Neural progenitor cell (in vitro differentiated cells): ENCODE measurements at regions not wholly inside any gene's neighbourhood (a gene's known extent, or its start where the extent isn't known, plus 50 kb on each side); places are given as distances from the start of the nearest gene placed in this dataset.

Source experiments
- DNase-seq: peaks from one replicate; pipeline ENCODE4 v3.0.0-alpha.2; 2016; ENCODE audit warnings: low spot score
- H2AFZ ChIP-seq: fragments of 200-600 bp; sonication (generic); replicated peaks from 2 replicates; pipeline ENCODE4 v1.6.1; 2016; ENCODE audit warnings: antibody characterized with exemption
- H3F3A ChIP-seq: fragments of 200-600 bp; sonication (generic); 2 replicates; pipeline ENCODE4 v1.6.1; 2016; ENCODE audit warnings: antibody characterized with exemption, low read depth
- H3K27ac ChIP-seq: fragments of 200-600 bp; sonication (generic); 2 replicates; pipeline ENCODE4 v1.5.1; 2016; ENCODE audit warnings: mild to moderate bottlenecking
- H3K27me3 ChIP-seq: fragments of 200-600 bp; sonication (generic); 2 replicates; pipeline ENCODE4 v1.6.1; 2016; ENCODE audit warnings: mild to moderate bottlenecking, moderate library complexity
- H3K36me3 ChIP-seq: fragments of 200-600 bp; sonication (generic); 2 replicates; pipeline ENCODE4 v1.5.1; 2016
- H3K4me1 ChIP-seq: fragments of 200-600 bp; sonication (generic); 2 replicates; pipeline ENCODE4 v1.6.1; 2016; ENCODE audit warnings: mixed run types
- H3K4me2 ChIP-seq: fragments of 200-600 bp; sonication (generic); 2 replicates; pipeline ENCODE4 v1.6.1; 2016
- H3K4me3 ChIP-seq: fragments of 200-600 bp; sonication (generic); 2 replicates; pipeline ENCODE4 v1.5.1; 2016
- H3K79me2 ChIP-seq: fragments of 200-600 bp; sonication (generic); 2 replicates; pipeline ENCODE4 v1.6.1; 2016; ENCODE audit warnings: low read depth
- H3K9ac ChIP-seq: fragments of 200-600 bp; sonication (generic); 2 replicates; pipeline ENCODE4 v1.6.1; 2016
- H3K9me3 ChIP-seq: fragments of 200-600 bp; sonication (generic); 2 replicates; pipeline ENCODE4 v1.5.1; 2016; ENCODE audit warnings: low read depth
- H4K20me1 ChIP-seq: fragments of 200-600 bp; sonication (generic); 2 replicates; pipeline ENCODE4 v1.6.1; 2016; ENCODE audit warnings: low read depth
- H3K27ac Mint-ChIP-seq: 3 replicates; pipeline ENCODE4 v1.8.0; 2021; ENCODE audit warnings: mixed read lengths
- H3K27me3 Mint-ChIP-seq: 2 replicates; pipeline ENCODE4 v1.8.0; 2022; ENCODE audit warnings: low read depth, mild to moderate bottlenecking, inconsistent platforms, moderate library complexity, mixed read lengths; ENCODE audit not compliant: insufficient read depth
- H3K36me3 Mint-ChIP-seq: 3 replicates; pipeline ENCODE4 v1.8.0; 2021; ENCODE audit warnings: mixed read lengths
- H3K4me1 Mint-ChIP-seq: 3 replicates; pipeline ENCODE4 v1.8.0; 2021; ENCODE audit warnings: mixed read lengths
- H3K4me3 Mint-ChIP-seq: 3 replicates; pipeline ENCODE4 v1.8.0; 2021; ENCODE audit warnings: mild to moderate bottlenecking, moderate library complexity, mixed read lengths
- H3K9me3 Mint-ChIP-seq: 3 replicates; pipeline ENCODE4 v1.8.0; 2020; ENCODE audit warnings: mixed read lengths
- CTCF ChIP-seq: fragments of 200-600 bp; sonication (generic); IDR thresholded peaks from 2 replicates; pipeline ENCODE4 v1.5.1; 2017; ENCODE audit warnings: antibody characterized with exemption, mild to moderate bottlenecking
- EZH2 ChIP-seq: fragments of 200-600 bp; sonication (generic); IDR thresholded peaks from 2 replicates; pipeline ENCODE4 v1.6.1; 2017; ENCODE audit warnings: antibody characterized with exemption, mild to moderate bottlenecking, moderate library complexity
- EZH2phosphoT487 ChIP-seq: fragments of 200-600 bp; sonication (generic); IDR thresholded peaks from 2 replicates; pipeline ENCODE4 v1.6.1; 2017; ENCODE audit warnings: antibody characterized with exemption

DNA sequence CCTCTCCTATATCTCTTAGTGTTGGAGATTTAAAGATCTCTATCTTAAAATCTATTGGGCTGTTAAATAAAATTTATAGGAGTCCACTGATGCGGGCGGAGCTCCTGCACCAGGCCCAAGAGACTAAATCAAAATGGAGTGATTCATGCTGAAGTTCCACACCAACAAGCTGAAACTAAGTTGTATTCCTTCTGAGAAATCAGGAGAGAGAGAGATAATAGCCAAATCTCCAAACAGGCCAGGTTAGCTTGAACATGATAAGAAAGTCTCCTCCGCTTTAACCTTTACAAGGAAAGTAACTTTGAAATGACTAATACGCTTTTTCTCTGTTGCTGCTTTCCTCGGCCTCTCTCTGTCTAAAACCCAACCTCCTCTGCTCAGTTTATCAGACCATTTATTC, 241.9 kb upstream of the NBEA start:
- H3K36me3 ChIP-seq = no peaks in the 10 kb centered on the region
- no peaks in the 10 kb centered on the region for H3K9me3 ChIP-seq
- H3K79me2 ChIP-seq = no peaks in the 10 kb centered on the region
- no peak overlapping the region for H3K4me2 ChIP-seq
- DNase-seq = no peak
- no peaks in the 10 kb centered on the region for H3K27me3 ChIP-seq
- H3K36me3 Mint-ChIP-seq = no peaks in the 10 kb centered on the region
- TF ChIP-seq EZH2phosphoT487 (no peak), CTCF (no peak), EZH2 (no peak)
- H2AFZ ChIP-seq = no peak overlapping the region
- no peaks in the 10 kb centered on the region for H3F3A ChIP-seq
- H3K27ac Mint-ChIP-seq = no peak overlapping the region
- no peaks in the 10 kb centered on the region for H3K9me3 Mint-ChIP-seq
- H3K4me3 Mint-ChIP-seq = no peak overlapping the region
- H3K4me1 ChIP-seq = peaks cover 12% of the 10 kb centered on the region
- H3K9ac ChIP-seq = no peak overlapping the region
- peaks cover 3% of the 10 kb centered on the region for H3K27me3 Mint-ChIP-seq
- H3K4me3 ChIP-seq = no peak overlapping the region
- peaks cover 4% of the 10 kb centered on the region for H3K4me1 Mint-ChIP-seq
- no peaks in the 10 kb centered on the region for H4K20me1 ChIP-seq
- no peak overlapping the region for H3K27ac ChIP-seq

GRCh38 chr13:34701919-34702318, 240.2 kb upstream of the NBEA start:
- Histone ChIP-seq H2AFZ (no peak overlapping the region), H3K36me3 (no peaks in the 10 kb centered on the region), H3K79me2 (no peaks in the 10 kb centered on the region), H3K27ac (no peak overlapping the region), H3K4me2 (no peak overlapping the region), H3K27me3 (no peaks in the 10 kb centered on the region), H4K20me1 (no peaks in the 10 kb centered on the region), H3K4me1 (peaks cover 12% of the 10 kb centered on the region), H3K9me3 (no peaks in the 10 kb centered on the region), H3K9ac (no peak overlapping the region), H3F3A (no peaks in the 10 kb centered on the region), H3K4me3 (no peak overlapping the region)
- peaks cover 4% of the 10 kb centered on the region for H3K4me1 Mint-ChIP-seq
- H3K27ac Mint-ChIP-seq = no peak overlapping the region
- TF ChIP-seq CTCF (no peak), EZH2phosphoT487 (no peak), EZH2 (no peak)
- no peak for DNase-seq
- no peaks in the 10 kb centered on the region for H3K9me3 Mint-ChIP-seq
- peaks cover 3% of the 10 kb centered on the region for H3K27me3 Mint-ChIP-seq
- H3K4me3 Mint-ChIP-seq = no peak overlapping the region
- H3K36me3 Mint-ChIP-seq = no peaks in the 10 kb centered on the region

DNA sequence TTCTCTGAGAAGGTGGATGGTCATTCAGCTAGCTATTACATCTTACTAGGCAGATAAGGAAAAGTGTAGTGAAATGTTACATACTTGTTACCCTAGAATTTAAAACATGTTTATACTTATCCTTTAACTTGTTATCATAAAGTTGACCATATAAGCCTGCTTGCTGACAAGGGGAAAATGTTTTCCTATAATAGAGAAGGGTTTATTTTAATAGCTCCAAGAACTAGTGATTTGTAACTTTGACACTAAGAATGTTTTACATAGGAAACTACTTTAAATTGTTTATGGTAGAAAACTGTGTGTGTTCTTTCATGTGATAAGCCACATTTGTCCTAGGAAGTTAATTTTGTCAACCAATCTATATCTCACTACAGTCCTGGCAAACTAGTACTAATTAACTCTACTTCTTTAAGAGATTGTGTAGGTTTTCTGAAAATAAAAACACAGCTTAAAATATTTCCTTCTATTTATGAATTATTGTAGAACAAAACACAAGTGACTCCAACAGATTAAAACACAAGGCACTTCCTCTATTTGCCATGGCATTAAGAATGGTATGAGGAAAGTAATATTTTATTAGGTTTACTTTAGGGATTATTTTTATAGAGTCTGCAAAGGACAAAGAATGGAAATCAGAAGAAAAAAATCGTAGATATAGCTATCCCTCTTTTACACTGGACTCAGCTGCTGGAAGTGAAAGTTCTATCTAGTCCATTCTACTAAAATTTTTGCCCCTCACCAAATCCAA, 233.3 kb upstream of the NBEA start:
- H3K4me2 ChIP-seq = no peak overlapping the region
- H3K79me2 ChIP-seq = no peaks in the 10 kb centered on the region
- no peaks in the 10 kb centered on the region for H3K36me3 ChIP-seq
- TF ChIP-seq CTCF = no peak
- TF ChIP-seq EZH2phosphoT487 = no peak
- TF ChIP-seq EZH2 = no peak
- no peaks in the 10 kb centered on the region for H3K27me3 Mint-ChIP-seq
- H3F3A ChIP-seq = no peaks in the 10 kb centered on the region
- H3K4me1 Mint-ChIP-seq = no peaks in the 10 kb centered on the region
- H3K4me3 Mint-ChIP-seq = no peak overlapping the region
- no peak overlapping the region for H2AFZ ChIP-seq
- no peaks in the 10 kb centered on the region for H3K4me1 ChIP-seq
- no peak overlapping the region for H3K27ac Mint-ChIP-seq
- H3K27me3 ChIP-seq = no peaks in the 10 kb centered on the region
- H3K4me3 ChIP-seq = no peak overlapping the region
- H3K9me3 ChIP-seq = no peaks in the 10 kb centered on the region
- DNase-seq = no peak
- no peaks in the 10 kb centered on the region for H4K20me1 ChIP-seq
- H3K9ac ChIP-seq = no peak overlapping the region
- H3K9me3 Mint-ChIP-seq = no peaks in the 10 kb centered on the region
- H3K36me3 Mint-ChIP-seq = no peaks in the 10 kb centered on the region
- no peak overlapping the region for H3K27ac ChIP-seq
